ENCODE measurements at regions not wholly inside any gene's neighbourhood (a gene's known extent, or its start where the extent isn't known, plus 50 kb on each side); places are given as distances from the start of the nearest gene placed in this dataset.

DNA sequence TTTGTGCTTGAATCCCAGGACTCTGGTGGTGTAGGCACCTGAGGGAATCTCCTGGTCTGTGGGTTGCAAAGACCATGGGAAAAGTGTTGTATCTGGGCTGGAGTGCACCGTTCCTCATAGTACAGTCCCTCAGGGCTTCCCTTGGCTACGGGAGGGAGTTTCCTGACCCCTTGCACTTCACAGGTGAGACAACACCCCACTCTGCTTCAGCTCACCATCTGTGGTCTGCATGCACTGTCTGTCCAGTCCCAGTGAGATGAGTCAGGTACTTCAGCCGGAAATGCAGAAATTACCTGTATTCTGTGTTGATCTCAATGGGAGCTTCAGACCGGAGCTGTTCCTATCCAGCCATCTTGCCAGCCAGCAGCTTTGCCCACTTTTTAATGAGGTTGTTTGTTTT lies 353.0 kb upstream of the IRS4 start:
- no peak overlapping the region for H3K4me3 ChIP-seq
- no peak overlapping the region for H3K4me2 ChIP-seq
- no peaks in the 10 kb centered on the region for H3K4me1 ChIP-seq (ENCODE audit: insufficient read depth)
- H3K4me3 Mint-ChIP-seq: no peak overlapping the region
- H3K27ac Mint-ChIP-seq: no peak overlapping the region
- TF ChIP-seq JUNB (IDR thresholded peaks at IDR 0.05; ENCODE audit: unreplicated experiment) (no peak), CREB1 (CRISPR knock-in tag; IDR thresholded peaks at IDR 0.05; ENCODE audit: low read depth) (no peak), STAT1 (IDR thresholded peaks at IDR 0.05; ENCODE audit: unreplicated experiment) (no peak), ZNF114 (CRISPR knock-in tag; IDR thresholded peaks at IDR 0.05) (no peak), NANOG (IDR thresholded peaks at IDR 0.05; ENCODE audit: borderline replicate concordance) (no peak), ZNF331 (CRISPR knock-in tag; IDR thresholded peaks at IDR 0.05; ENCODE audit: low read depth) (no peak), EZH2phosphoT487 (IDR thresholded peaks at IDR 0.05; ENCODE audit: unreplicated experiment) (no peak), EZH2 (IDR thresholded peaks at IDR 0.05; ENCODE audit: low read depth, unreplicated experiment) (no peak), POLR2AphosphoS5 (IDR thresholded peaks at IDR 0.05; ENCODE audit: low read depth) (no peak), ZNF462 (CRISPR knock-in tag; IDR thresholded peaks at IDR 0.05) (no peak)
- TF ChIP-seq, protein P1, sequence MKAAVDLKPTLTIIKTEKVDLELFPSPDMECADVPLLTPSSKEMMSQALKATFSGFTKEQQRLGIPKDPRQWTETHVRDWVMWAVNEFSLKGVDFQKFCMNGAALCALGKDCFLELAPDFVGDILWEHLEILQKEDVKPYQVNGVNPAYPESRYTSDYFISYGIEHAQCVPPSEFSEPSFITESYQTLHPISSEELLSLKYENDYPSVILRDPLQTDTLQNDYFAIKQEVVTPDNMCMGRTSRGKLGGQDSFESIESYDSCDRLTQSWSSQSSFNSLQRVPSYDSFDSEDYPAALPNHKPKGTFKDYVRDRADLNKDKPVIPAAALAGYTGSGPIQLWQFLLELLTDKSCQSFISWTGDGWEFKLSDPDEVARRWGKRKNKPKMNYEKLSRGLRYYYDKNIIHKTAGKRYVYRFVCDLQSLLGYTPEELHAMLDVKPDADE (IDR thresholded peaks at IDR 0.05): no peak
- TF ChIP-seq, protein P2, sequence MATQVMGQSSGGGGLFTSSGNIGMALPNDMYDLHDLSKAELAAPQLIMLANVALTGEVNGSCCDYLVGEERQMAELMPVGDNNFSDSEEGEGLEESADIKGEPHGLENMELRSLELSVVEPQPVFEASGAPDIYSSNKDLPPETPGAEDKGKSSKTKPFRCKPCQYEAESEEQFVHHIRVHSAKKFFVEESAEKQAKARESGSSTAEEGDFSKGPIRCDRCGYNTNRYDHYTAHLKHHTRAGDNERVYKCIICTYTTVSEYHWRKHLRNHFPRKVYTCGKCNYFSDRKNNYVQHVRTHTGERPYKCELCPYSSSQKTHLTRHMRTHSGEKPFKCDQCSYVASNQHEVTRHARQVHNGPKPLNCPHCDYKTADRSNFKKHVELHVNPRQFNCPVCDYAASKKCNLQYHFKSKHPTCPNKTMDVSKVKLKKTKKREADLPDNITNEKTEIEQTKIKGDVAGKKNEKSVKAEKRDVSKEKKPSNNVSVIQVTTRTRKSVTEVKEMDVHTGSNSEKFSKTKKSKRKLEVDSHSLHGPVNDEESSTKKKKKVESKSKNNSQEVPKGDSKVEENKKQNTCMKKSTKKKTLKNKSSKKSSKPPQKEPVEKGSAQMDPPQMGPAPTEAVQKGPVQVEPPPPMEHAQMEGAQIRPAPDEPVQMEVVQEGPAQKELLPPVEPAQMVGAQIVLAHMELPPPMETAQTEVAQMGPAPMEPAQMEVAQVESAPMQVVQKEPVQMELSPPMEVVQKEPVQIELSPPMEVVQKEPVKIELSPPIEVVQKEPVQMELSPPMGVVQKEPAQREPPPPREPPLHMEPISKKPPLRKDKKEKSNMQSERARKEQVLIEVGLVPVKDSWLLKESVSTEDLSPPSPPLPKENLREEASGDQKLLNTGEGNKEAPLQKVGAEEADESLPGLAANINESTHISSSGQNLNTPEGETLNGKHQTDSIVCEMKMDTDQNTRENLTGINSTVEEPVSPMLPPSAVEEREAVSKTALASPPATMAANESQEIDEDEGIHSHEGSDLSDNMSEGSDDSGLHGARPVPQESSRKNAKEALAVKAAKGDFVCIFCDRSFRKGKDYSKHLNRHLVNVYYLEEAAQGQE (IDR thresholded peaks at IDR 0.05; ENCODE audit: unreplicated experiment): no peak
- TF ChIP-seq, protein P3, sequence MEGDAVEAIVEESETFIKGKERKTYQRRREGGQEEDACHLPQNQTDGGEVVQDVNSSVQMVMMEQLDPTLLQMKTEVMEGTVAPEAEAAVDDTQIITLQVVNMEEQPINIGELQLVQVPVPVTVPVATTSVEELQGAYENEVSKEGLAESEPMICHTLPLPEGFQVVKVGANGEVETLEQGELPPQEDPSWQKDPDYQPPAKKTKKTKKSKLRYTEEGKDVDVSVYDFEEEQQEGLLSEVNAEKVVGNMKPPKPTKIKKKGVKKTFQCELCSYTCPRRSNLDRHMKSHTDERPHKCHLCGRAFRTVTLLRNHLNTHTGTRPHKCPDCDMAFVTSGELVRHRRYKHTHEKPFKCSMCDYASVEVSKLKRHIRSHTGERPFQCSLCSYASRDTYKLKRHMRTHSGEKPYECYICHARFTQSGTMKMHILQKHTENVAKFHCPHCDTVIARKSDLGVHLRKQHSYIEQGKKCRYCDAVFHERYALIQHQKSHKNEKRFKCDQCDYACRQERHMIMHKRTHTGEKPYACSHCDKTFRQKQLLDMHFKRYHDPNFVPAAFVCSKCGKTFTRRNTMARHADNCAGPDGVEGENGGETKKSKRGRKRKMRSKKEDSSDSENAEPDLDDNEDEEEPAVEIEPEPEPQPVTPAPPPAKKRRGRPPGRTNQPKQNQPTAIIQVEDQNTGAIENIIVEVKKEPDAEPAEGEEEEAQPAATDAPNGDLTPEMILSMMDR (conservative IDR thresholded peaks at IDR 0.05; ENCODE audit: low read depth in 2 of 2): no peak
- H3K27me3 Mint-ChIP-seq (ENCODE audit: insufficient read depth, low read depth, poor library complexity): no peaks in the 10 kb centered on the region
- ATAC-seq (no peak), DNase-seq (ENCODE audit: low spot score) (no peak)
- H3K36me3 Mint-ChIP-seq (ENCODE audit: low read depth): peaks cover 7% of the 10 kb centered on the region; the same call in 2 of the 3 replicates
- H3K9me3 Mint-ChIP-seq: peaks cover 11% of the 10 kb centered on the region; the same call in 2 of the 3 replicates
- H3K79me2 ChIP-seq (replicated peaks; ENCODE audit: insufficient read depth): no peaks in the 10 kb centered on the region
- no peaks in the 10 kb centered on the region for H4K20me1 ChIP-seq (replicated peaks; ENCODE audit: insufficient read depth)
- no peaks in the 10 kb centered on the region for H3K9me2 ChIP-seq (ENCODE audit: insufficient read depth)
- no peaks in the 10 kb centered on the region for H3K36me3 ChIP-seq (ENCODE audit: insufficient read depth)
- H3K27ac ChIP-seq (ENCODE audit: low read depth): no peak overlapping the region
- no peaks in the 10 kb centered on the region for H3F3A ChIP-seq (replicated peaks; ENCODE audit: low read depth)
- no peaks in the 10 kb centered on the region for H3K4me1 Mint-ChIP-seq
- H3K27me3 ChIP-seq (ENCODE audit: insufficient read depth): no peaks in the 10 kb centered on the region
- H2AFZ ChIP-seq: no peak overlapping the region
